Mesenchymal stem cell (in vitro differentiated cells and primary cell): ENCODE measurements at regions not wholly inside any gene's neighbourhood (a gene's known extent, or its start where the extent isn't known, plus 50 kb on each side); places are given as distances from the start of the nearest gene placed in this dataset.

ENCODE experiments used
- DNase-seq: peaks from one replicate; pipeline ENCODE4 v3.0.0-alpha.2; 2013
- H2AFZ ChIP-seq: one replicate; pipeline ENCODE4 v1.6.1; 2013; ENCODE audit warnings: low read depth, mild to moderate bottlenecking, control low read depth, inconsistent platforms, low read length, moderate library complexity
- H2AK5ac ChIP-seq: 2 replicates; pipeline ENCODE4 v1.6.1; 2013; ENCODE audit warnings: low read length, moderate library complexity, mild to moderate bottlenecking, inconsistent platforms; ENCODE audit not compliant: severe bottlenecking
- H2BK120ac ChIP-seq: one replicate; pipeline ENCODE4 v1.6.1; 2013; ENCODE audit warnings: low read depth, mild to moderate bottlenecking, inconsistent platforms, low read length, moderate library complexity
- H2BK12ac ChIP-seq, 2 experiments: one replicate each; pipeline ENCODE4 v1.6.1; 2013; ENCODE audit warnings: inconsistent platforms in 2 of 2, low read length in 2 of 2, mild to moderate bottlenecking in 2 of 2, moderate library complexity in 2 of 2, control low read depth in 1 of 2
- H2BK15ac ChIP-seq: one replicate; pipeline ENCODE4 v1.6.1; 2013; ENCODE audit warnings: mild to moderate bottlenecking, low read depth, inconsistent platforms; ENCODE audit not compliant: poor library complexity, severe bottlenecking
- H2BK5ac ChIP-seq: 2 replicates; pipeline ENCODE4 v1.6.1; 2013; ENCODE audit warnings: low read depth, mild to moderate bottlenecking, low read length, control low read depth, inconsistent platforms; ENCODE audit not compliant: poor library complexity, severe bottlenecking
- H3K14ac ChIP-seq, 2 experiments: one replicate each; pipeline ENCODE4 v1.6.1; 2013; ENCODE audit warnings: inconsistent platforms in 2 of 2, low read length in 2 of 2, control low read depth in 1 of 2, mild to moderate bottlenecking in 1 of 2, moderate library complexity in 1 of 2
- H3K18ac ChIP-seq, 2 experiments: one replicate each; pipeline ENCODE4 v1.6.1; 2013; ENCODE audit warnings: inconsistent platforms in 2 of 2, low read length in 2 of 2, control low read depth in 1 of 2, low read depth in 1 of 2, mild to moderate bottlenecking in 1 of 2
- H3K23ac ChIP-seq, 2 experiments: one replicate each; pipeline ENCODE4 v1.6.1; 2013; ENCODE audit warnings: inconsistent platforms in 2 of 2, low read length in 2 of 2, mild to moderate bottlenecking in 2 of 2, moderate library complexity in 2 of 2, control low read depth in 1 of 2
- H3K27ac ChIP-seq: 2 replicates; pipeline ENCODE4 v1.5.1; 2013; ENCODE audit warnings: mild to moderate bottlenecking, moderate library complexity, low read length, control low read depth, inconsistent platforms; ENCODE audit not compliant: poor library complexity, severe bottlenecking
- H3K27me3 ChIP-seq, 2 experiments: 2 replicates each; pipeline versions ENCODE4 v1.6.1 to v1.7.0; 2013; ENCODE audit warnings: low read length in 2 of 2, mild to moderate bottlenecking in 2 of 2, moderate library complexity in 2 of 2, control low read depth in 1 of 2, inconsistent platforms in 1 of 2; ENCODE audit not compliant: control insufficient read depth in 1 of 2, insufficient read depth in 1 of 2
- H3K36me3 ChIP-seq, 2 experiments: 2 replicates each; pipeline versions ENCODE4 v1.6.1 to v1.7.0; 2013; ENCODE audit warnings: low read length in 2 of 2, control low read depth in 1 of 2, inconsistent platforms in 1 of 2, low read depth in 1 of 2, mild to moderate bottlenecking in 1 of 2; ENCODE audit not compliant: insufficient read depth in 2 of 2, control insufficient read depth in 1 of 2
- H3K4ac ChIP-seq, 2 experiments: one replicate each; pipeline ENCODE4 v1.6.1; 2013; ENCODE audit warnings: inconsistent platforms in 2 of 2, low read length in 2 of 2, mild to moderate bottlenecking in 2 of 2, moderate library complexity in 2 of 2, control low read depth in 1 of 2, low read depth in 1 of 2
- H3K4me1 ChIP-seq: 2 replicates; pipeline ENCODE4 v1.6.1; 2013; ENCODE audit warnings: low read depth, low read length, control low read depth; ENCODE audit not compliant: control insufficient read depth, insufficient read depth
- H3K4me2 ChIP-seq: 2 replicates; pipeline ENCODE4 v1.6.1; 2013; ENCODE audit warnings: low read length, mild to moderate bottlenecking, inconsistent platforms; ENCODE audit not compliant: poor library complexity, severe bottlenecking
- H3K4me3 ChIP-seq, 2 experiments: 2 replicates each; pipeline versions ENCODE4 v1.5.1 to v1.7.0; 2013; ENCODE audit warnings: low read length in 2 of 2, mild to moderate bottlenecking in 2 of 2, control low read depth in 1 of 2, low read depth in 1 of 2; ENCODE audit not compliant: insufficient read depth in 1 of 2
- H3K79me1 ChIP-seq: replicated peaks from 2 replicates; pipeline ENCODE4 v1.6.1; 2013; ENCODE audit warnings: mild to moderate bottlenecking, control low read depth, low read length, inconsistent platforms; ENCODE audit not compliant: poor library complexity, severe bottlenecking
- H3K9ac ChIP-seq: 2 replicates; pipeline ENCODE4 v1.7.0; 2013; ENCODE audit warnings: mild to moderate bottlenecking, low read length, moderate library complexity
- H3K9me3 ChIP-seq: 2 replicates; pipeline ENCODE4 v1.7.0; 2013; ENCODE audit warnings: mild to moderate bottlenecking, low read length; ENCODE audit not compliant: control insufficient read depth
- H4K8ac ChIP-seq: one replicate; pipeline ENCODE4 v1.6.1; 2013; ENCODE audit warnings: inconsistent platforms, mild to moderate bottlenecking, low read length, moderate library complexity
- H4K91ac ChIP-seq: one replicate; pipeline ENCODE4 v1.6.1; 2013; ENCODE audit warnings: mild to moderate bottlenecking, low read length, inconsistent platforms
- WGBS: methylation state at CpG from one replicate; pipeline ENCODE4 v1.1.7; 2013; ENCODE audit warnings: mixed read lengths; 5-methylcytosine and 5-hydroxymethylcytosine counted together

DNA sequence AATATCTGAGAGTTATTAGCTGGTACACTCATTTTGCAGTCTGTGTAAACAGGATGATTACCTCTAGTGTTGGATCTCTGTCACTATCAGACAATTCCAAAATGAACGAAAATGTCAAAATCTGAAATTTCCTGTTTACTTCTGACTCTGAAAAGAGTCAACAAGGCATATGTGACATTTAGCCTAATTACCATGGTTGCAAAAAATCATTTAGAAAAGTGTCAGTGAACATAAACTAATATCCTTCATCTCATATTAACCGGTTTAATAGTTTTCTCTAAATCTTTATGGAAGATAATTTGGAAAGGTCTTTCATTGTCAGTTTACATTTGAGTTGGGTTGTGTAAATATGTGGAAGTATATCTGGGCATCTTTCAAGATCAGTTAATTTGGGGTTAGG lies 431.8 kb upstream of the HSF2 start:
- H2BK12ac ChIP-seq, result no peak overlapping the region
- no peak overlapping the region for H2BK15ac ChIP-seq
- WGBS, result 64% methylated on average over 2 of the region's 2 CpGs
- no peak overlapping the region for H3K14ac ChIP-seq
- H2BK5ac ChIP-seq, result no peak overlapping the region
- H2BK120ac ChIP-seq, result no peak overlapping the region
- no peaks in the 10 kb centered on the region for H3K9me3 ChIP-seq
- no peak overlapping the region for H4K8ac ChIP-seq
- no peak overlapping the region for H2AFZ ChIP-seq
- no peak overlapping the region for H3K18ac ChIP-seq
- no peaks in the 10 kb centered on the region for H3K79me1 ChIP-seq
- H2AK5ac ChIP-seq, result no peak overlapping the region
- H3K9ac ChIP-seq, result peak overlapping the region; percentile 81
- no peak overlapping the region for H3K4me2 ChIP-seq
- H3K4me3 ChIP-seq, result no peak overlapping the region
- no peak overlapping the region for H3K4ac ChIP-seq
- H3K4me1 ChIP-seq, result no peaks in the 10 kb centered on the region
- H3K27me3 ChIP-seq, result no peaks in the 10 kb centered on the region
- H3K36me3 ChIP-seq, result no peaks in the 10 kb centered on the region
- no peak for DNase-seq
- no peak overlapping the region for H4K91ac ChIP-seq
- H3K23ac ChIP-seq, result no peak overlapping the region
- H3K27ac ChIP-seq, result no peak overlapping the region

DNA sequence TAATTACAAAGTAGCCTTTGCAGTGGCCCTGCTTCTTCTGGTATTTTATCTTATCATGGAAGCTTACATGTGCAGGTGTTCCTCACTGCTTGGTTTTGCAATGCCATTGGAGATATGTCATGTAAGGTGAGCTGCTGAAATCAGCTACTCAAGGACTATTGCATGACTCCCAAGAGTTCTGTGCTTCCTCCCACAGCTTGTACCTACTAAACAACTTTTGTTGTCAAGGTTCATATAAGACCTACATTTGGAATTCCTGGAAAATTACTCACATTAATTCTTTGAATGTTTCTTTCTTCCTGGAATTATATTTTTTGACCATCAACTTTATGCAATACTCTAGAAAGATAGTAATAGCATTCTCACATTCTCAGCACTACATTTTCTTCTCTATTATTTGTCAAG lies 427.5 kb upstream of the HSF2 start:
- Histone ChIP-seq H3K4me3 (no peak overlapping the region), H2BK120ac (no peak overlapping the region), H3K9me3 (peaks cover 11% of the 10 kb centered on the region), H2BK5ac (no peak overlapping the region), H3K36me3 (no peaks in the 10 kb centered on the region), H4K8ac (no peak overlapping the region), H3K4me2 (no peak overlapping the region), H3K27ac (no peak overlapping the region), H3K14ac (no peak overlapping the region), H3K4me1 (no peaks in the 10 kb centered on the region), H3K9ac (no peak overlapping the region), H3K23ac (no peak overlapping the region), H2BK12ac (no peak overlapping the region), H3K79me1 (no peaks in the 10 kb centered on the region), H4K91ac (no peak overlapping the region), H3K18ac (no peak overlapping the region), H2AFZ (no peak overlapping the region), H3K27me3 (no peaks in the 10 kb centered on the region), H2AK5ac (no peak overlapping the region), H2BK15ac (no peak overlapping the region), H3K4ac (no peak overlapping the region)
- no peak for DNase-seq

DNA sequence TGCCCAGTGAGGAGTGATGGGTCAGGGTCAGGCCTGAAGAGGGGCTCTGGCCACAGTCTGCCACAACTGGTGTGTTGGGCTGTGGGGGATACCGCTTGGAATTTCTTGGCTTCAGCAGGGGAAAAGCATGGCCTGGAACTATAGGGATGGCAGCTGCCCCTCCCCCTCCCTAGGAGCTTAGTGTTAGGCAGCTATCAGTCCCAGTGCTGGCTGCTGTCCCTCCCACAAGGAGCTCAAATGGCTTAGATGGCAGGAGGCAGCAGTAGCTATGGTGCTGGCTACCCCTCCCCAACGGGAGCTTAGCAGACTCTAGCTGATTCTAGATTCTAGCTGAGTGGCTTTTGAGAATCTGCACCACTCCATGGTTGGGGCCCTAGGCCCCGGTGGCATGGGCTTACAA lies 414.5 kb upstream of the HSF2 start:
- peaks cover 2% of the 10 kb centered on the region for H3K9me3 ChIP-seq
- H2BK5ac ChIP-seq, result no peak overlapping the region
- no peaks in the 10 kb centered on the region for H3K36me3 ChIP-seq
- H3K4ac ChIP-seq, result no peak overlapping the region
- WGBS, result 87% methylated on average over 3 of the region's 3 CpGs
- no peak overlapping the region for H3K4me2 ChIP-seq
- H3K14ac ChIP-seq, result no peak overlapping the region
- H3K18ac ChIP-seq, result no peak overlapping the region
- no peak overlapping the region for H3K23ac ChIP-seq
- no peak overlapping the region for H2AK5ac ChIP-seq
- no peaks in the 10 kb centered on the region for H3K4me1 ChIP-seq
- no peak overlapping the region for H3K4me3 ChIP-seq
- no peaks in the 10 kb centered on the region for H3K79me1 ChIP-seq
- no peak overlapping the region for H2AFZ ChIP-seq
- H2BK120ac ChIP-seq, result no peak overlapping the region
- no peak overlapping the region for H4K8ac ChIP-seq
- no peaks in the 10 kb centered on the region for H3K27me3 ChIP-seq
- H2BK12ac ChIP-seq, result no peak overlapping the region
- no peak overlapping the region for H2BK15ac ChIP-seq
- H3K9ac ChIP-seq, result no peak overlapping the region
- DNase-seq, result no peak
- H4K91ac ChIP-seq, result no peak overlapping the region
- H3K27ac ChIP-seq, result no peak overlapping the region

DNA sequence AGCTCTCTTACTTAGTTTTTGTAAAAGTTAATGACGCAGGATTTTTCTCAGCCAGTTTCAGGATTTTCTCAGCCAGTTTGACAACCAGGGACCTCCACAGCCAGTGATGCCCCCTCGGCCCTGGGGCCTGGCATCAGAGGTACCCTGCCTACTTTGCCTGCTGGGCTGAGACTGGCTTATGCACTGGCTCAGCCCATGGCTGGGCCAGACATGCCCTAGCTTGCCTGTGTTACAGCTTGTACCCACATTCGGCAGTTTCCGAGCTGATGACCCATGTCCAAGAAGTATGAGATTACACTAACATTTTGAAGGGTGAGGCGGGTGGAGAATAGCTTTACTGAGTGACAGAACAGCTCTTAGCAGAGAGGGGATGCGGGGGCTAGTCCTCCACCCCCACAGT lies 406.1 kb upstream of the HSF2 start:
- Histone ChIP-seq H3K4ac (peak overlapping the region in 1 of 2 experiments; percentile 75), H3K9ac (no peak overlapping the region), H3K18ac (peak overlapping the region in 1 of 2 experiments; percentile 94), H3K79me1 (no peaks in the 10 kb centered on the region), H3K27ac (no peak overlapping the region), H2AK5ac (no peak overlapping the region), H2BK15ac (no peak overlapping the region), H3K4me1 (peaks cover 1% of the 10 kb centered on the region), H3K4me2 (no peak overlapping the region), H3K23ac (peak overlapping the region in 1 of 2 experiments; percentile 59), H3K27me3 (no peaks in the 10 kb centered on the region), H3K4me3 (no peak overlapping the region), H2BK120ac (no peak overlapping the region), H4K91ac (no peak overlapping the region), H2BK12ac (peak overlapping the region in 1 of 2 experiments; percentile 88), H4K8ac (no peak overlapping the region), H2AFZ (peak overlapping the region; percentile 63), H3K36me3 (no peaks in the 10 kb centered on the region), H3K9me3 (peaks cover 5% of the 10 kb centered on the region), H3K14ac (peak overlapping the region in 1 of 2 experiments; percentile 91), H2BK5ac (no peak overlapping the region)
- DNase-seq, result no peak
- 78% methylated on average over 6 of the region's 6 CpGs for WGBS
